PFSK-1 (cell line): ENCODE measurements at regions not wholly inside any gene's neighbourhood (a gene's known extent, or its start where the extent isn't known, plus 50 kb on each side); places are given as distances from the start of the nearest gene placed in this dataset.

Experiments
- POLR2AphosphoS5 ChIP-seq: IDR thresholded peaks from 2 replicates; pipeline ENCODE4 v1.6.1; 2012; ENCODE audit warnings: low read depth, mild to moderate bottlenecking, control low read depth, low read length, moderate library complexity
- TAF1 ChIP-seq: IDR thresholded peaks from 2 replicates; pipeline ENCODE4 v1.6.1; 2012; ENCODE audit warnings: low read length, control low read depth, borderline replicate concordance; ENCODE audit not compliant: insufficient read depth

GRCh38 chr13:90055121-90055520, 1292.4 kb upstream of the MIR17HG start:
- TF ChIP-seq POLR2AphosphoS5 (no peak), TAF1 (no peak)
